K562 (cell line): ENCODE measurements at regions not wholly inside any gene's neighbourhood (a gene's known extent, or its start where the extent isn't known, plus 50 kb on each side); places are given as distances from the start of the nearest gene placed in this dataset.

Experiments used
- ATAC-seq: fragments of 200-7000 bp; cut with Tn5 transposase; 3 replicates; pipeline ENCODE4 v1.9.1; 2020; ENCODE audit warnings: moderate library complexity
- BruUV-seq: library from RNA; stranded (reverse); fragments of 400-500 nt; replicated peaks from 2 replicates; lab custom pipeline; 2021; lab: Mats Ljungman, UMichigan
- CTCF ChIA-PET: fragments of 300-600 bp; formaldehyde crosslinking; extraction: SDS; loops from one replicate; lab custom pipeline; 2021; ENCODE audit warnings: low intra/inter-chr PET ratio; lab: Yijun Ruan, JAX
- POLR2A ChIA-PET: fragments of 300-600, 350-650 bp; sonication (Branson Sonifier 250); formaldehyde crosslinking; extraction: SDS; loops from one replicate; lab custom pipeline; 2021; ENCODE audit warnings: antibody characterized with exemption, inconsistent platforms; lab: Yijun Ruan, JAX
- DNase-seq, 4 experiments: peaks; one replicate each; pipeline versions ENCODE4 v3.0.0 to v3.0.0-alpha.2; 2011 to 2018; ENCODE audit warnings: low spot score in 3 of 4, mixed read lengths in 3 of 4; ENCODE audit errors: extremely low read depth in 1 of 4
- FAIRE-seq: peaks from 2 replicates; lab custom pipeline; 2011; peaks lifted over from hg19 to GRCh38; lab: Jason Lieb, UNC
- H2AFZ ChIP-seq: 2 replicates; pipeline ENCODE4 v1.6.0; 2011; ENCODE audit warnings: low read depth, low read length, control low read depth, inconsistent platforms
- H3K27ac ChIP-seq: fragments of 200-600 bp; 3 replicates; pipeline ENCODE4 v1.8.0; 2011; ENCODE audit warnings: low read depth, mild to moderate bottlenecking, control low read depth, inconsistent platforms, low read length, moderate library complexity, mixed read lengths; ENCODE audit errors: extremely low read depth
- H3K27me3 ChIP-seq, 2 experiments: fragments of 300-600 bp in 1 of 2; 2 replicates in 1 of 2; 3 replicates in 1 of 2; pipeline versions ENCODE4 v1.6.0 to v1.8.0; 2011; ENCODE audit warnings: inconsistent platforms in 2 of 2, low read length in 2 of 2, mild to moderate bottlenecking in 1 of 2, mixed read lengths in 1 of 2, moderate library complexity in 1 of 2; ENCODE audit not compliant: control insufficient read depth in 2 of 2, insufficient read depth in 2 of 2
- H3K36me3 ChIP-seq: fragments of 300-600 bp; 3 replicates; pipeline ENCODE4 v1.8.0; 2011; ENCODE audit warnings: mild to moderate bottlenecking, low read length, inconsistent platforms; ENCODE audit not compliant: control insufficient read depth, insufficient read depth
- H3K4me1 ChIP-seq, 2 experiments: fragments of 200-600 bp in 1 of 2; replicated peaks in 1 of 2; 2 replicates in 1 of 2; 3 replicates in 1 of 2; pipeline versions ENCODE4 v1.5.1 to v1.8.0; 2011; ENCODE audit warnings: inconsistent platforms in 2 of 2, low read length in 2 of 2, mild to moderate bottlenecking in 1 of 2, mixed read lengths in 1 of 2, moderate library complexity in 1 of 2; ENCODE audit not compliant: control insufficient read depth in 2 of 2, insufficient read depth in 2 of 2
- H3K4me2 ChIP-seq: 2 replicates; pipeline ENCODE4 v1.6.1; 2011; ENCODE audit warnings: low read length, control low read depth, inconsistent platforms, mixed read lengths; ENCODE audit not compliant: insufficient read depth
- H3K4me3 ChIP-seq: fragments of 200-600 bp; sonication (generic), shearing (Covaris generic); 2 replicates; pipeline ENCODE4 v1.5.1; 2016; ENCODE audit warnings: control low read depth, inconsistent platforms
- H3K79me2 ChIP-seq: fragments of 200-600 bp; 3 replicates; pipeline ENCODE4 v1.8.0; 2011; ENCODE audit warnings: low read length, inconsistent platforms; ENCODE audit not compliant: control insufficient read depth, insufficient read depth
- H3K9ac ChIP-seq, 2 experiments: 2 replicates each; pipeline versions ENCODE4 v1.6.0 to v1.6.1; 2011; ENCODE audit warnings: low read depth in 2 of 2, low read length in 2 of 2, control low read depth in 1 of 2, inconsistent platforms in 1 of 2, mild to moderate bottlenecking in 1 of 2, mixed read lengths in 1 of 2; ENCODE audit not compliant: insufficient read depth in 1 of 2
- H3K9me1 ChIP-seq: one replicate; pipeline ENCODE4 v1.6.0; 2011; ENCODE audit warnings: inconsistent platforms, mild to moderate bottlenecking, low read length, moderate library complexity; ENCODE audit not compliant: control insufficient read depth, insufficient read depth
- H3K9me3 ChIP-seq: replicated peaks from 2 replicates; pipeline ENCODE4 v1.5.1; 2011; ENCODE audit warnings: low read depth, low read length, inconsistent platforms; ENCODE audit not compliant: control insufficient read depth, insufficient read depth
- H4K20me1 ChIP-seq: replicated peaks from 2 replicates; pipeline ENCODE4 v1.6.1; 2011; ENCODE audit warnings: low read length, inconsistent platforms, mixed read lengths; ENCODE audit not compliant: control insufficient read depth, insufficient read depth
- NCOA1 ChIP-seq: fragments of 450-650 bp; IDR thresholded peaks from 2 replicates; pipeline ENCODE4 v1.6.1; 2016; ENCODE audit warnings: low read depth
- RUNX1 ChIP-seq: sonication (generic); IDR thresholded peaks from 2 replicates; pipeline ENCODE4 v1.6.1; 2016; ENCODE audit warnings: antibody characterized with exemption, low read depth
- SLC30A9 ChIP-seq: fragments of 250-450 bp; sonication (Bioruptor Pico); IDR thresholded peaks from 2 replicates; pipeline ENCODE4 v1.8.0; 2022; ENCODE audit warnings: mild to moderate bottlenecking, moderate library complexity
- SMAD4 ChIP-seq: fragments of 250-450 bp; sonication (Bioruptor Pico); conservative IDR thresholded peaks from 2 replicates; pipeline ENCODE4 v1.8.0; 2021; ENCODE audit warnings: inconsistent platforms, mild to moderate bottlenecking, moderate library complexity
- ZNF507 ChIP-seq: conservative IDR thresholded peaks from 2 replicates; pipeline ENCODE4 v1.6.1; 2017; ENCODE audit warnings: missing genetic modification characterization, missing compliant biosample characterization
- ZSCAN29 ChIP-seq: fragments of 450-650 bp; IDR thresholded peaks from 2 replicates; pipeline ENCODE4 v1.6.1; 2017
- WGBS: fragments of 100-300 bp; shearing (Covaris generic); methylation state at CpG from one replicate; pipeline ENCODE4 v1.1.6; 2016; ENCODE audit warnings: low coverage, mixed read lengths; ENCODE audit not compliant: insufficient coverage; ENCODE audit errors: missing lambda C conversion rate; 5-methylcytosine and 5-hydroxymethylcytosine counted together
- in situ Hi-C: fragments of 300-500 bp; cut with MboI; formaldehyde crosslinking; loops from 4 replicates; pipeline ENCODE4 v1.15.0; 2018; ENCODE audit warnings: inconsistent platforms, mixed read lengths
- intact Hi-C: fragments of 100-400 bp; cut with micrococcal nuclease; formaldehyde crosslinking; loops from 2 replicates; pipeline ENCODE4 v1.14.2; 2022
- TF ChIP-seq, protein P1 (sequence below), 2 experiments: fragments of 450-650 bp in 1 of 2; sonication (generic) in 1 of 2; formaldehyde crosslinking in 1 of 2; IDR thresholded peaks; 2 replicates each; pipeline versions ENCODE4 v1.7.1 to v1.9.0; 2016 to 2022; ENCODE audit warnings: inconsistent platforms in 1 of 2, mild to moderate bottlenecking in 1 of 2, missing genetic modification reagents in 1 of 2

DNA sequence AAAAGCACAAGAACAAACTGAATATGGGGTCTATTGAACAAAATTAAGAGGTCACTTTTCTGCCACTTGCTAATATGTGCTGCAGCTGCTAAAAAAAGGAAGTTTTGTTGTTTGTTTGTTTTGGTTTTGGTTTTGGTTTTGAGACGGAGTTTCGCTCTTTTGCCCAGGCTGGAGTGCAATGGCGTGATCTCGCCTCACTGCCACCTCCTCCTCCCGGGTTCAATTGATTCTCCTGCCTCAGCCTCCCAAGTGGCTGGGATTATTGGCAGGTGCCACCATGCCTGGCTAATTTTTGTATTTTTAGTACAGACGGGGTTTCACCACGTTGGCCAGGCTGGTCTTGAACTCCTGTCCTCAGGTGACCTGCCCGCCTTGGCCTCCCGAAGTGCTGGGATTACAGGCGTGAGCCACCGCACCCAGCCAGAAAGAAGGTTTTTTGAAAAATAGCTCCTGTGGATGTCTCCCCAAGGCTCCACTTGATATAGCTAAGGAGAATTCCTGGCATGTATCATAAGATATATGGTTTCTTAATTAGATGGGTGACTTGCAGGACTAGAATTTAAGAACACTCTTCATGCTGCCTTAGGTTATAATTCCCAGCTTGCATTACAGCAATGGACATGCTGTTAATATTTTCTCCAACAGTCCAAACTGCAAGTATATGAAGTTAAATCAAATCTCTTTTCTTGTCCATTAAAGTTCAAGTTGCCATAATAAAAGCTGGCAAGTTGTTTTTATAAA lies 237.6 kb upstream of the AMIGO2 start:
- no peaks in the 10 kb centered on the region for H3K27me3 ChIP-seq
- no peaks in the 10 kb centered on the region for H3K79me2 ChIP-seq
- WGBS, result 51% methylated on average over 11 of the region's 11 CpGs
- FAIRE-seq (no peak), ATAC-seq (no peak), DNase-seq (no peak)
- H4K20me1 ChIP-seq, result no peaks in the 10 kb centered on the region
- peak overlapping the region; percentile 72 for H2AFZ ChIP-seq
- no peak overlapping the region for H3K4me3 ChIP-seq
- CTCF ChIA-PET, result no interaction called here
- in situ Hi-C loops (no loop called here), intact Hi-C loops (no loop called here)
- no TSS peak for BruUV-seq
- peak overlapping the region; percentile 29 for H3K4me2 ChIP-seq
- no peak overlapping the region for H3K27ac ChIP-seq
- no peaks in the 10 kb centered on the region for H3K9me1 ChIP-seq
- no peaks in the 10 kb centered on the region; the same call in 1 of the 2 replicates for H3K9me3 ChIP-seq
- H3K4me1 ChIP-seq, result peaks cover 0 to 7% of the 10 kb centered on the region in 2 experiments; a peak in 2 of 5 replicates
- H3K36me3 ChIP-seq, result no peaks in the 10 kb centered on the region
- POLR2A ChIA-PET, result no interaction called here
- no peak overlapping the region for H3K9ac ChIP-seq
- TF ChIP-seq, protein P1, sequence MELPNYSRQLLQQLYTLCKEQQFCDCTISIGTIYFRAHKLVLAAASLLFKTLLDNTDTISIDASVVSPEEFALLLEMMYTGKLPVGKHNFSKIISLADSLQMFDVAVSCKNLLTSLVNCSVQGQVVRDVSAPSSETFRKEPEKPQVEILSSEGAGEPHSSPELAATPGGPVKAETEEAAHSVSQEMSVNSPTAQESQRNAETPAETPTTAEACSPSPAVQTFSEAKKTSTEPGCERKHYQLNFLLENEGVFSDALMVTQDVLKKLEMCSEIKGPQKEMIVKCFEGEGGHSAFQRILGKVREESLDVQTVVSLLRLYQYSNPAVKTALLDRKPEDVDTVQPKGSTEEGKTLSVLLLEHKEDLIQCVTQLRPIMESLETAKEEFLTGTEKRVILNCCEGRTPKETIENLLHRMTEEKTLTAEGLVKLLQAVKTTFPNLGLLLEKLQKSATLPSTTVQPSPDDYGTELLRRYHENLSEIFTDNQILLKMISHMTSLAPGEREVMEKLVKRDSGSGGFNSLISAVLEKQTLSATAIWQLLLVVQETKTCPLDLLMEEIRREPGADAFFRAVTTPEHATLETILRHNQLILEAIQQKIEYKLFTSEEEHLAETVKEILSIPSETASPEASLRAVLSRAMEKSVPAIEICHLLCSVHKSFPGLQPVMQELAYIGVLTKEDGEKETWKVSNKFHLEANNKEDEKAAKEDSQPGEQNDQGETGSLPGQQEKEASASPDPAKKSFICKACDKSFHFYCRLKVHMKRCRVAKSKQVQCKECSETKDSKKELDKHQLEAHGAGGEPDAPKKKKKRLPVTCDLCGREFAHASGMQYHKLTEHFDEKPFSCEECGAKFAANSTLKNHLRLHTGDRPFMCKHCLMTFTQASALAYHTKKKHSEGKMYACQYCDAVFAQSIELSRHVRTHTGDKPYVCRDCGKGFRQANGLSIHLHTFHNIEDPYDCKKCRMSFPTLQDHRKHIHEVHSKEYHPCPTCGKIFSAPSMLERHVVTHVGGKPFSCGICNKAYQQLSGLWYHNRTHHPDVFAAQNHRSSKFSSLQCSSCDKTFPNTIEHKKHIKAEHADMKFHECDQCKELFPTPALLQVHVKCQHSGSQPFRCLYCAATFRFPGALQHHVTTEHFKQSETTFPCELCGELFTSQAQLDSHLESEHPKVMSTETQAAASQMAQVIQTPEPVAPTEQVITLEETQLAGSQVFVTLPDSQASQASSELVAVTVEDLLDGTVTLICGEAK (IDR thresholded peaks at IDR 0.05), result peak; percentile 22; the same call in 1 of the 2 replicates
- TF ChIP-seq, protein P1 (CRISPR knock-in tag; IDR thresholded peaks at IDR 0.05), result no peak
- TF ChIP-seq SMAD4 (CRISPR knock-in tag) (peak; percentile 51; the same call in 1 of the 2 replicates), ZSCAN29 (no peak), ZNF507 (tag) (no peak), SLC30A9 (CRISPR knock-in tag) (no peak), NCOA1 (no peak), RUNX1 (no peak)
